ENCODE measurements at regions not wholly inside any gene's neighbourhood (a gene's known extent, or its start where the extent isn't known, plus 50 kb on each side); places are given as distances from the start of the nearest gene placed in this dataset.

DNA sequence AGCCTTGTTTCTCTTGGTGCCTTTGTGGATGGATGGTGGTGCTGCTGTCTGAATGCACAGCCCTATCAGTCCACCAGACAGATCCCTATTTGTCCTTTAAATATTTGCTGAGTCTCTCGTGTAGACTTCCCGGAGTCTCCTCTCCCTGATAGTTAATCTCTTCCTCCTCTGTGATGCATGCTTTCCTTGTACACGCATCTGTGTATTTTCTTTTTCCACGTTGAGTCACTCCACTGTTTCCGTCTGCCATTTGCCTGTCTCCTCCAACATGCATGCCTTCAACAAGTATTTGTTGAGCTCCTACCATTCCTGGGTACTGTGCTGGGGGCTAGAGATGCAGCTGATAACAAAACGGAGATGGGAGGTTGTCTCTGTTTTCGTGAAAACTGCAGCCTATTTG lies 282.6 kb downstream of the HAPSTR1 start:
- no peaks in the 10 kb centered on the region for H3K79me2 ChIP-seq (ENCODE audit: insufficient read depth, low read length)
- no peaks in the 10 kb centered on the region for H3K9me2 ChIP-seq (ENCODE audit: low read depth, low read length)
- H3K9ac ChIP-seq (ENCODE audit: low read length) = no peak overlapping the region
- no peak overlapping the region for H3K4me2 ChIP-seq (ENCODE audit: low read length)
- no peaks in the 10 kb centered on the region for H3K36me3 ChIP-seq (ENCODE audit: insufficient read depth, low read length)
- no peaks in the 10 kb centered on the region for H3K27me3 ChIP-seq (ENCODE audit: insufficient read depth, low read length)
- H3K9me3 ChIP-seq (ENCODE audit: low read length) = no peaks in the 10 kb centered on the region
- H4K20me1 ChIP-seq (ENCODE audit: insufficient read depth, low read length) = no peaks in the 10 kb centered on the region
- no peak overlapping the region for H2AFZ ChIP-seq (ENCODE audit: low read length)
- no peaks in the 10 kb centered on the region for H3F3A ChIP-seq (ENCODE audit: insufficient read depth, low read length)
- H3K27ac ChIP-seq (ENCODE audit: low read depth, low read length, poor library complexity, severe bottlenecking) = no peak overlapping the region
- H3K4me1 ChIP-seq (ENCODE audit: insufficient read depth, low read length, severe bottlenecking) = no peaks in the 10 kb centered on the region
- no peak for TF ChIP-seq EZH2 (IDR thresholded peaks at IDR 0.05; ENCODE audit: borderline replicate concordance, low read length)
- TF ChIP-seq CTCF (IDR thresholded peaks at IDR 0.05; ENCODE audit: low read length) = no peak
- no peak overlapping the region for H3K4me3 ChIP-seq (ENCODE audit: low read depth, low read length, poor library complexity, severe bottlenecking)

DNA sequence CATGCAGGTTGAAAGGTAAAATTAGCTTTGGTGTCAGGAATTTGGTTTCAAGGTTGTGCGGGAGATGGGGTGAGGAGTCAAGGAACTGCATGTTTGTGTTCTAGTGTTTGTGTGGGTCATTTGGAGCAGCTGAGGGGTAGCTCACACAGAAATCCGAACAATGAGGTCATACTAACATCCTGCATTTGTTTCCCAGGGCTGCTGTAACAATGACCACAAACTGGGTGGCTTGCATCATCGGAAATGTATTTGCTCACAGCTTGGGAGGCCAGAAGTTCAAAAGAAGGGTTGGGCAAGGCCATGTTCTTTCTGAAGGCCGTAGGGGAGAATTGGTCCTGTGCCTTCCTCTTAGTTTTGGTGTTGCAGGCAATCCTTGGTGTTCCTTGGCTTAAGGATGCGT lies 287.4 kb downstream of the HAPSTR1 start:
- no peak overlapping the region for H3K27ac ChIP-seq (ENCODE audit: low read depth, low read length, poor library complexity, severe bottlenecking)
- no peak overlapping the region for H2AFZ ChIP-seq (ENCODE audit: low read length)
- H3K4me1 ChIP-seq (ENCODE audit: insufficient read depth, low read length, severe bottlenecking) = no peaks in the 10 kb centered on the region
- H3K9me2 ChIP-seq (ENCODE audit: low read depth, low read length) = no peaks in the 10 kb centered on the region
- H3K27me3 ChIP-seq (ENCODE audit: insufficient read depth, low read length) = no peaks in the 10 kb centered on the region
- H3K4me2 ChIP-seq (ENCODE audit: low read length) = no peak overlapping the region
- no peaks in the 10 kb centered on the region for H3F3A ChIP-seq (ENCODE audit: insufficient read depth, low read length)
- no peaks in the 10 kb centered on the region for H3K79me2 ChIP-seq (ENCODE audit: insufficient read depth, low read length)
- no peaks in the 10 kb centered on the region for H3K9me3 ChIP-seq (ENCODE audit: low read length)
- TF ChIP-seq EZH2 (IDR thresholded peaks at IDR 0.05; ENCODE audit: borderline replicate concordance, low read length) = no peak
- H4K20me1 ChIP-seq (ENCODE audit: insufficient read depth, low read length) = no peaks in the 10 kb centered on the region
- H3K36me3 ChIP-seq (ENCODE audit: insufficient read depth, low read length) = no peaks in the 10 kb centered on the region
- H3K9ac ChIP-seq (ENCODE audit: low read length) = no peak overlapping the region
- H3K4me3 ChIP-seq (ENCODE audit: low read depth, low read length, poor library complexity, severe bottlenecking) = no peak overlapping the region

- no peaks in the 10 kb centered on the region for H4K20me1 ChIP-seq (ENCODE audit: insufficient read depth, low read length)
- H3K36me3 ChIP-seq (ENCODE audit: insufficient read depth, low read length) = no peaks in the 10 kb centered on the region
- no peaks in the 10 kb centered on the region for H3K9me2 ChIP-seq (ENCODE audit: low read depth, low read length)
- H2AFZ ChIP-seq (ENCODE audit: low read length) = no peak overlapping the region
- no peaks in the 10 kb centered on the region for H3K9me3 ChIP-seq (ENCODE audit: low read length)
- H3K4me3 ChIP-seq (ENCODE audit: low read depth, low read length, poor library complexity, severe bottlenecking) = no peak overlapping the region
- H3F3A ChIP-seq (ENCODE audit: insufficient read depth, low read length) = no peaks in the 10 kb centered on the region
- H3K4me1 ChIP-seq (ENCODE audit: insufficient read depth, low read length, severe bottlenecking) = no peaks in the 10 kb centered on the region
- H3K79me2 ChIP-seq (ENCODE audit: insufficient read depth, low read length) = no peaks in the 10 kb centered on the region
- H3K4me2 ChIP-seq (ENCODE audit: low read length) = no peak overlapping the region
- H3K9ac ChIP-seq (ENCODE audit: low read length) = no peak overlapping the region
- TF ChIP-seq EZH2 (IDR thresholded peaks at IDR 0.05; ENCODE audit: borderline replicate concordance, low read length) (no peak), CTCF (IDR thresholded peaks at IDR 0.05; ENCODE audit: low read length) (no peak)
- no peaks in the 10 kb centered on the region for H3K27me3 ChIP-seq (ENCODE audit: insufficient read depth, low read length)
- no peak overlapping the region for H3K27ac ChIP-seq (ENCODE audit: low read depth, low read length, poor library complexity, severe bottlenecking)
These were observed 288.8 kb downstream of the HAPSTR1 start for GRCh38 chr16:9380221-9380620.

GRCh38 chr16:9381399-9381798 lies 290.0 kb downstream of the HAPSTR1 start:
- no peak for TF ChIP-seq EZH2 (IDR thresholded peaks at IDR 0.05; ENCODE audit: borderline replicate concordance, low read length)
- no peak for TF ChIP-seq CTCF (IDR thresholded peaks at IDR 0.05; ENCODE audit: low read length)
- H2AFZ ChIP-seq (ENCODE audit: low read length) = no peak overlapping the region
- H3K79me2 ChIP-seq (ENCODE audit: insufficient read depth, low read length) = no peaks in the 10 kb centered on the region
- H3K27ac ChIP-seq (ENCODE audit: low read depth, low read length, poor library complexity, severe bottlenecking) = no peak overlapping the region
- H3K4me1 ChIP-seq (ENCODE audit: insufficient read depth, low read length, severe bottlenecking) = no peaks in the 10 kb centered on the region
- no peaks in the 10 kb centered on the region for H3K36me3 ChIP-seq (ENCODE audit: insufficient read depth, low read length)
- no peaks in the 10 kb centered on the region for H3K9me2 ChIP-seq (ENCODE audit: low read depth, low read length)
- no peak overlapping the region for H3K4me2 ChIP-seq (ENCODE audit: low read length)
- no peaks in the 10 kb centered on the region for H3K9me3 ChIP-seq (ENCODE audit: low read length)
- no peak overlapping the region for H3K9ac ChIP-seq (ENCODE audit: low read length)
- H3K4me3 ChIP-seq (ENCODE audit: low read depth, low read length, poor library complexity, severe bottlenecking) = no peak overlapping the region
- no peaks in the 10 kb centered on the region for H3K27me3 ChIP-seq (ENCODE audit: insufficient read depth, low read length)
- no peaks in the 10 kb centered on the region for H4K20me1 ChIP-seq (ENCODE audit: insufficient read depth, low read length)
- H3F3A ChIP-seq (ENCODE audit: insufficient read depth, low read length) = no peaks in the 10 kb centered on the region

Measured in OCI-LY1 (cell line).